ENCODE measurements at regions not wholly inside any gene's neighbourhood (a gene's known extent, or its start where the extent isn't known, plus 50 kb on each side); places are given as distances from the start of the nearest gene placed in this dataset.

DNA sequence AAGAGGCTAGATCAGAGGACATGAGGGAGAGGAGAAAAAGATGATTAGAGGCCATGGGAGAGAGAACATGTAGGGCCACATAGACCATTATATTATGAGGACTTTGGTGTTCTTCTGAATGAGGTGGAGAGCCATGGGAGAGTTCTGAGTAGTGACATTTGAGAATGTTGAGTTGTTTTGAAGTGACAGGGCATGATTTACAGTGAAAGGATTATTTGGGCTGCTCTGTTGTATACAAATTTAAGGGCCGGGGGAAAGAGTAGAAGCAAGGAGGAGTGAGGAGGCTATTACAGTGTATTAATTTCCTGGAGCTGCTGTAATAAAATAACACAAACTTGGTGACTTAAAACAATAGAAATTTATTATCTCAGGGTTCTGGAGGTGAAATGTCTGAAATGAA lies 102.5 kb upstream of the RGS4 start:
- DNase-seq (ENCODE audit: low spot score), result no peak

DNA sequence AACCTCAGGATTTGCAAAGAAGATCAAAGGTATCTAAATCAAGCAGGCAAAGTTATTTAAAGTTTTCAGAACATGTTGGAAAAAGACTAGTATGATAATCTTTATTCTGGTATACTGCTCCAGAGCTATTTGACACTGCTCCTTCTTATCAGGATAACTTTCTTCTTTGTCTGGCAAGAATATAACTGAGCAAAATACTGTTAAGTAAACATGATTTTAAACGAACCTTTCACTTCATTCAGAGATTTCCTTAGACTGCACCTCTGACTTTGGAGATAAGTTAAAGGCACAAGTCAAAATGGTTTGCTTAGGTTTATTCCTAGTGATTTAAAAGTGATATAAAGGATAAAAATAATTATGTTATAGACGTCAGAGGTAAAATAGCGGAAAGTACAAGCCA lies 103.9 kb upstream of the CCDC190 start:
- no peak for DNase-seq (ENCODE audit: low spot score)

DNA sequence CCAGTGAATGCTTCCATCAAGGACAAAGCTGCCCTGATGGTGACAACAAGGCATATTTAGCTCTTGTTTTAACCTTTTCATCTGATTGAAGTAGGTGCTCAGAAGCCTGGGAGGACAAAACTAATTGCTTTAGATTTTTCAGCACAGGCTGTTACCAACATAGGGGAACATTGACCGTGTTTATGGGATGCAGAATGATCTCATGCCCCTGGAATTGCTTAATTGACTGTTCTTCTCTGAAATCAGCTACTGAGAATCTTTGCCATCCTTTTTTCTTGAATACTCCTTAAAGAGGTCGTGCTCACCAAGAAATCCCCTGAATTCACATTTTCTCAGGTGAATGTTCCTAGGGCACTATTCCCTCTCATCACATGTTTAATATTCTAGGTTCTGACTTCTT lies 95.9 kb upstream of the CCDC190 start:
- DNase-seq (ENCODE audit: low spot score), result no peak

DNA sequence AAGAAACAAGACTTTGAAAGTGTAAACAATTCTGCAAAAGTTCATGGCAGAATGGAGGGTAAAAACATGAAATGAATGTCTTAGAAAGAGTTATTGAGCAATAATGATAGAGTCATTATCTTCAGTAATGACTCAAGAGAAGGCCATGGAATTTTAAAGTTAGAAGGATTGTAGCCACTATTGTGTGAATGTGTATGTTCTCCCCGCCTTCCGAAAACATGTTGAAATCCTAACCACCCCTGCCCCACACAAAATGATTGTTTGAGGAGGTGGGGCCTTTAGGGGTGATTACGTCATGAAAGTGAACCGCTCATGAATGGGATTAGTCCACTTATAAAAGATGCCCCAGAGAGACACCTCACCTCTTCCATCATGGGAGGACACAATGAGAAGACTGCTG lies 93.8 kb upstream of the CCDC190 start:
- no peak for DNase-seq (ENCODE audit: low spot score)

DNA sequence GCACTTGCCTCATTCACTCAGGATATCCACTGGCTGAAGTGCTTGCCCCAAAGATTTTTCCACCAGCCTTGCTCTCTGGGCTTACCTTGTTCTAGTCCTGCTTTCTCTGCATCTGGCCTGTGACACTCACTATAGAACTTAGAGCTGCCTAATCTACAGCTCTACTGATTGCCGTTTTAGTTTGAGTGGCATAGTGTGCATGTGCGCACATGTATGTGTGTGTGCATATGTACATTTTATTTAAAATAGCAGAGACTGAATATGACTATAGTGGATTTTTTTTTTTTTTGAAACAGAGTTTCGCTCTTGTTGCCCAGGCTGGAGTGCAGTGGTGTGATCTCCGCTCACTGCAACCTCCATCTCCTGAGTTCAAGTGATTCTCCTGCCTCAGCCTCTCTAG lies 92.0 kb upstream of the CCDC190 start:
- no peak for DNase-seq (ENCODE audit: low spot score)

DNA sequence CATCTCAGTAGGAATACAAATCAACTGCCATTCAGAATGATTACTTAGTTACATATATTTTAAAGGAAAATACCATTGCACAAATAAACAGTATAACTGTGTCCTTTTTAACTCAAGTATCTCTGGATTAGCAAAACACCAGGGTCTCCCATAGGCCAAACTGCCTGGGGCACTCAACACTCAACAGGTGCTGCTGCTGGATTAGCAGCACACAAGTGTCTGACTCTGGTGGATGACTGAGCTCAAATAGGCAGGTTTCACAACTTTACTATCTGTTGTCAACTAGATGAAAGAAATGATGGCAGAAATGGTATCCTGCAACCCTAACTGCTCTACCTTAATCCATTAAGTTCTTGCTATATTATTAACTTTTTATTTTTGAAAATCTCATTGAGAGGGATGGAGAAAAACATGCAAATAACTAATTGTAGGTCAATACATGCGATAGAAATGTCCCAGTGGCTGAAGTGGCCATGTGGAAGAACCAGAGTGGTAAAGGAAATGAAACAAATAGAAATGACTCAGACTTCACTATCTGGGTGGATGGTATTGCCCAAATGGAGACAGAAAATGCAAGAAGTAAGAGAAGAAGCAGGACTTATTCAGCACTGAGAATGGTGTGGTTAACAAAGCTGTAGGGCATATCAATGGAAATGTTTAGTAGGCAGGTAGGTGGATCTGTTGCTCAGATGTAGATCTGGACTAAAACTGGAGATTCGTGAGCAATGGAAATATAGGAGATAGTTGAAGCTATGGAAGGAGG lies 90.8 kb upstream of the CCDC190 start:
- no peak for DNase-seq (ENCODE audit: low spot score)

DNA sequence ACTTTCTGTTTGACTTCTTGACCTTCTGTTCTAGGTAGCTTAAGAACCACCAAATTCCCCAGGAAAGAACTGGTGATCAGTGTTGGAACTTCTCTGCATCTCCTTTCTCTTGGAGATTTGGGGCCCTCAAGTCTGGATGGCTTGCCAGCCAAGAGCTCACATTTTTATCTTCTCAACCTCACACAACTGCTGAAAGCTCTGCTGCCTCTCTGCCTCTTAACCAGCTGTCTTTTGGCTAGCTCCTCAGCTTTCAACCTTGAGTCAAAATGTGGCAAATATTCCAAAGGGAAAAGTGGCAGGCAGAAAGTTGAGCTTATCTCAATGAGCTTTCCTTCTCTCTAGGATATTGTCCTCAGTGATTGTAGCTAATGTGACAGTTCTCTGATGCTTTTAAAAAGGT lies 89.2 kb upstream of the CCDC190 start:
- no peak for DNase-seq (ENCODE audit: low spot score)

DNA sequence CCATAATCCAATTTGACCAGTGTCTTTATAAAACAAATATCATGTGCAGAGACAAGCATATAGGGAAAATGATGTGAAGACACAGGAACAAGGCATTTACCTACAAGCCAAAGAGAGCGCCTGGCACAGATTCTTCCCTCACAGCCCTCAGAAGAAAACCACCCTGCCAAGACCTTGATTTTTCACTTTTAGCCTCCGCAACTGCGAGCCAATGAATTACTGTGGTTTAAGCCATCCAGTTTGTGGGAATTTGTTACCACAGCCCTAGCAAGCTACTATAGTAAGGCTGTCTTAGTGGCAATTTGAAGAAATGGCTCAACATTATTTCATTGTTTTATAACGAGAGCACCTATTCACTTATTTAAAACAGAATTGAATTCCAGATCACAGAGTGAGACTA lies 85.7 kb upstream of the CCDC190 start:
- DNase-seq (ENCODE audit: low spot score), result no peak

DNA sequence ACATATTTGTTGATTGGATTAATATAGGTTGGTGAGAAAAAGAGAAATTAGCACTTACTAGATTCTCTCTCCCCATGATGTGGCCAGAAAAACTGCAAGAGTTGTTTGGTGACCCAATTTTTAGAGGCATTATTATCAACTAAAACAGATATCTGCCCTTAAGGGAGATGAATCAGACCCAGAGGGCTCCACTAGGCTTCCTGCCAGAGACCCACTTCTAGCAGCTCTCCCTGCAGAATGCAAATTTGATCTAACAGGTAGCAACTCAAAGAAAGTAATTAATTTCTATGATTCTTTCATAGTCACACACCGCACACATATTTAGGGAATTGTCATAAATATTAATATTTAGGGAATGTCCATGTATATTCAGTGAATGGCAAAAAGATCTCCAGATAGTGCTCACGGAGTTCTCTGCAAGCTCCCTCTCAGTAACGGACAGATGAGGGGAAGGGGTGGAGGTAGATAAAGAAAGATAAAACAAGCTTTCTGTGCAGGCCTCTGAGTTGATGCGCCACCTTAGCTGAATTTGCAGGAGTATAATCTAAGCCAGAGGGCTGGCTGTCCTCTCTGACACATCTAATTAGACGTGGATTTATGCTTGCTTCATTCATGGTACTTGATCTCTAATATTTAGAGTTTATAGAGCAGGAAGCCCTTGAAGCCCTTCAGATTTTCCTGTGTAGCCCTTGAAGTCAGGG lies 84.1 kb upstream of the CCDC190 start:
- DNase-seq (ENCODE audit: low spot score), result no peak

DNA sequence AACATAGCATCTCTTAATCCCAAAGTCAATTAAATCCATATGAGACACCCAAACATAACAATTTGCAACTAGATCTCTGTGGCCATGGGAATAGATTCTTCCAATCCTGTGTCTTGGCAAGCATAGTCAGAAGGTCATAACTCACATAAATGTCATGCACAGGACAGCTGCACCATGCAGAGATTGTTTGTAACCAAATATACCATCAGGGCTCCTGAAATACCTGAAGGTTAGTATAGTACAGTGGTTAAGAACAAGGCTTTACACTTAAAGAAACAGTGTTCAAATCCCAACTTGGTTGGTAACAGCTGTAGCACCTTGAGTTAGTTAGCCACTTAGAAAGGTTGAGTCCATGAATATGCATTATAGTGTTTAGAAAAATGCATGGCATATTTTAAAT lies 82.6 kb upstream of the CCDC190 start:
- DNase-seq (ENCODE audit: low spot score), result no peak

DNA sequence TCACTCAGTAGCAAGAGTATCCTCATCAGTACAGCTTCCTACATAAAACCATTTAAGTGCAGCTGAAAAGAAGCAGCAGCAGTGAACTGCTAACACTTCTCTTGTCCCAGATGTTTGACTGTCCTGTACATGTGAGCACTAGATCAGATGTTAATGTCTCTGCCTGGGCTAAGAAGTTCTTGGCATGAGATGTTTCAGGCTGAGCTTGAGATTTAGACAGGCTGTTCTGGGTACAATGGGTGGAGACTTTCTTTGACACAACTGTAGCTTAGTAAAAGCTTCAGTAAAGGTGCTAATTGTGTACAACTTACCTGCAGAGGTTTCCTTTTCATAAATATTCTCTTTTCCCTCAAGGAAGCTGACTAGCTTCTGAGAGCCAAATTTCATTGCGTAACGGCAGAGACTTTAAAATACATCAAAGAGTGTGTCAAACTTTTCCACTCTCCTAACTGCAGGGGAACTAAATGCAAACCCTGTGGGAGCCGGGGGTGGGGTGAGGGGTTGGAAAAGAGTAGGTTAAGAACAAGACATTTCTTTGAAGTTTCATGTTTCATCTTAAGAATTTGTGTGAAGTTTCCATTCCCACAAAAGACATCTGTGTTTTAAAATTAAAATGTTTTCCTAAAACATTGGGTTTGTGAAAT lies 82.1 kb upstream of the CCDC190 start:
- DNase-seq (ENCODE audit: low spot score), result no peak

DNA sequence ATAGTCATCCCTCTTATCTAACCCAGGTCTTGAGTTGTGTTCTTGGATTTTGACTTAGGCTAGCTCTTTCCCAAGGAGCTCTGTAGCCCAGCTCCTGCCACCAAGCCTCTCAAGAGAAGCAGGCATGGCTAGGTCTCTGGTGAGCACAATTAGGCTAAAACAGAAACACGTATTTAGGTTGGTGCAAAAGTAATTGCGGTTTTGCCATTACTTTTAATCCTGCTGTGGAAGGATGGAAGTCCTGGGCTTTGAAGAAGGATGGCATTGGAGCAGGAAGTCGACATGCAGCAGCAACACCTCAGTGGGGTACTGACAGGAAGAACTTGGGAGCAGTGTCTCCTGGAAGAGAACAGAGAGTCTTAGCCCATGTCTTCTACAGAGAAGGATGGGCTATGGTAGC lies 80.0 kb upstream of the CCDC190 start:
- DNase-seq (ENCODE audit: low spot score), result no peak

DNA sequence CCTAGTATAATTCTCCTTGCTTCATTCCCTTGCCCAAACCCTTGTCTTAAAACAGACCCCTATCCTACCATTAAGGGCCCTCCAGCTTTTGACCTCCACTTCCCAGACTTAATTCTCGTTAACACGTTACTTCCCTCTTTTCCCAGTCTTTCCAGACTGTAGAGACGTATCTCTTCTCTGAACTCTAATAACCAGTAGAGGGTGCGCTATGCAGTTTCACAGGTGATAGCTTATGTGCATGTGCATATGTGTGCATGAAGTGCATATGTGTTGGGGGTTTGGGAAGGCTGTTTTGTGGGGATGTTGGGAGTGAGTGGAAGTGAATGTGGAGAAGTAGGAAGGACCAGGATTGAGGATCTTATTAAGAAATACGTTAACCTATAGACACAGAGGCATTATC lies 78.1 kb upstream of the CCDC190 start:
- no peak for DNase-seq (ENCODE audit: low spot score)

DNA sequence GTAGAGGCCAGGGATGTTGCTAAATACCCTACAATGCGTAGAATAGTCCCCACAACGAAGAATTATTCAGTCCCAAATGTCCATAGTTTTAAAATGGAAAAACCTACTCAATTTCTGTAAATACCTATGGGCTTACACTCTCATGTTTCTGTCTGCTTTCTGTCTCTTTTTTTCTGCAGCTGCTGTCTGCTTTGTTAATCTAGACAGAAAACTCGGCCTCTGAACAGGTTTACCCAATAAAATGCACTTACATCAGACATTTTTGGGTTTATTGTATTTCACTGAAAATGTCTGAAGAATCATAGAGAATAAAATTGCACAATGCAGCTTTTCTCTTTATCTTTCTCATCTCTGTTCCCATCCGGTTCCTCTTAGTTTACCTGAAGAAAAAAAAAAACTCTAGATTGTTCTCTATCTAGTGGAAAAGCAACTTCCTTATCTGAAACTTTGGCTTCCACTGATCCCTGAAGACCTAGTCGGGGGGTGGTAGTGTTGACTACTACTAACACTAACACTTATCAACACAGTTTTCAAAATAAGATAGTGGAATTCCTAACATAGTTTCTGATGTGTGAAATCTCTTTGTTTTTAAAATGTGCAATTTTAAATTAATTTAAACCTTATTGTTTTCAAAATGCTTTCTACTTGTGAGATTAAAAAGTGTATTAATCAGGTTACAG lies 76.9 kb upstream of the CCDC190 start:
- no peak for DNase-seq (ENCODE audit: low spot score)

DNA sequence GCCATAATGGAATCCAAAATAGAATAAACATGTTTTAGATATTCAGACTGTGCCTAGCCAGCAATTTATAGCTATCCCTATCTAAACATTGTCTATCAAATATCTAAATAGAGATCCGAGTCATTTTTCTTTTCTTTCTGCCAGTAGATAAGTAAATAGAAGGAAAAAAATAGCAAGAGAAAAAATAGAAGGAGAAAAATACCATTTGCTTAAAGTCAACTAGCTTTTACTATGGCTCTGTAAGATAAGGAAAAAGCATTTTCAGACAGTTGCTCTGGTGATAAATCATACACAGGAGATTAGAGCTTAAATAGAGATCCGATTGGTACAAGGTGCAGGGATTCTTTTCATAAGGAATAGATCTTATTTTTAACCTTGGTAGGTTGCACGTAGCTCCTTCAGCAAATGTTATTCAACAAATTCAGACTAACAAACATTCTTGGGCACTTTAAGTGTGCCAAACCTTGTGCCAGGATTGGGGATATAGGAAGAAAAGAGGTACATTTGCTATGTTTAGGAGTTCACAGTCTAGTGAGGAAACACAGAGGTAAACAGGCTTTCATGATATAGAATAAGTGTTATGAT lies 70.1 kb upstream of the CCDC190 start:
- no peak for DNase-seq (ENCODE audit: low spot score)

DNA sequence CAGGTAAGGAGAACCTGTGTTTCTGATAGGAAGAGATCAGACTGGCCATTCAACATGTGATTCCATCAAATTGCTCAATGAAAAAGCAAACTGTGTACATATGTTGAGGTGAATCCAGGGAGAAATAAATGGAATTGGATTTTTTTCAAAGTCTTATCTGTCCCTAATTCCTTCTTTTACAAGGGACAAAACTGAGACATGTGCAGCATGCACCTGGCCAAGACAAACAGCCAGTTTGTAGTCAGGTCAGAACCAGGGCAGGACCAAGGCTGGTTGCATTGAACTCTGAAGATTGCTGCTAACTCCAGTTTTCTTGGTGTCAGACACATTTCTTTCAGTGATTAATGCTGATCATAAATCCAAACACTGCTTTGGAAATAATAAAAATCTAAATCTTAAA lies 69.6 kb upstream of the CCDC190 start:
- DNase-seq (ENCODE audit: low spot score), result no peak

DNA sequence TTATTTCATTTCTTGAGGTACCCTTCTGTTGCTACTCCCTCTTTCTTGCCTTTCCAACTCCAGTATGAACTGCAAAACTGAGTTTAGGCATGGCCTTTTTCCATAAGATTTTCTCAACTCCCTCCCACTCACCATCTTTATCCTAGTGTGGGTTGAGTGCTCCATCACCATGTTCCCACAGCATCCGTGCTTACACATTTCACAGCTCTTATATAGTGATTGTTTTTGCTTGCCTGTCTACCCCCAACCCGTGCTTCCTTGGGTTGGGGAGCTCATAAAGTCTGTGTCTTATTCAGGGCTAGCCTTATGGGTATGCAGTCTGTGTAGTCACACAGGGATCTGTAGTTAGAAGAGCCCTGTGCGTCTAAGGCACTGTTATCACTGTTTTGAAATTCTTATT lies 68.2 kb upstream of the CCDC190 start:
- no peak for DNase-seq (ENCODE audit: low spot score)

DNA sequence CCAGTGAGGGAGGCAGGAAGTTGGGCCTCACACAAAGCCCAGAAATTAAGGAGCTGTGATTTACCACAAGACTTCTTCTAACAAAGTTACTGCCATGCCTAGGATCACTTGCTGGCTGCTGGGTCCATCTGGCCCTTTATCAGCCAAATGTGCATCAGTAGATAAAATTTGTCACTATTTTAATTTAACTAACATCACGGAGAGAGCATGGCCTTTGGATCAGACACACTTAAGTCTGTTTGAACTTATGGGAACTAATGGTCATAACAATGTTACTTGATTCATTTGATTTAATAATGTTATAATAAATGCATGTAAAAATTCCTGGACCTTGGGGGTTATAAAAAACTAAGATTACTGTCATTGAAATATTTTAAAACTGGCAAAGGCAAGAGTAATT lies 67.2 kb upstream of the CCDC190 start:
- no peak for DNase-seq (ENCODE audit: low spot score)

DNA sequence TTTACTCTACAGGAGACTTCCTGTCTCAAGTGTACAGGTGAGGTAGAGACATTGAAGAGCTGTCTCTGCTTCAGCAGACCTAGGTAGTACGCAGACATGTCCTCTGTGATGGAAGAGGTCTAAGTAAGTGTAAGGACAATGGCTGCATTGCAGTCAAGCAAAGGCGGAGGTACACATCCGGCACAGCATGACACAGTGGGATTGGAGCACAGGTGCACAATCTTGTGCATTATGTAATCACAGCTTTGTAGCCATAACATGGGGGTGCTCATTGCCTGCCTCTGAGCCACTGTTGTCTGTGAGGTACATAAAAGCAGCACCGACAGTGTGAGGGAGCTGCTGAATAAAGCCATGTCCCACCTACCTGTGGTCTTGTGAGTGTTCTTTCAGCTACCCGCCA lies 66.4 kb upstream of the CCDC190 start:
- no peak for DNase-seq (ENCODE audit: low spot score)

DNA sequence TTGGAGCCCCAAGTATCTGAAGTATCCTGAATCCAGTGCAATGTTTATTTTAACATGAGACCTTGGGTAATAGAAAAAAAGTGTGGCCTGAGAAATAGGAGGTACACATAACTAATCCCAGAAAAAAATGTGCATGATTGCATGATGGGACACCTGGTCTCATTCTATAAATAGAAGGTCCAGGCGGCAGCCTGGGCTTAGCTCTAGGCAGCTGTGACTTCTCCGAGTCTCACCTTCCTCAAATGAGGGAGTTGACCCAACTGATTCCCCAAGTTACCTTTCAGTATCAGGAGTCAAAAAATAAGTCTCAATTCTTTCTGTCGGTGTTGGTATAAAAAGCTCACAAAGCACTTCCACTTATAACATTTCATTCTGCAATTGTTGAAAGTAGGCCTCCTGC lies 65.9 kb upstream of the CCDC190 start:
- DNase-seq (ENCODE audit: low spot score), result no peak

DNA sequence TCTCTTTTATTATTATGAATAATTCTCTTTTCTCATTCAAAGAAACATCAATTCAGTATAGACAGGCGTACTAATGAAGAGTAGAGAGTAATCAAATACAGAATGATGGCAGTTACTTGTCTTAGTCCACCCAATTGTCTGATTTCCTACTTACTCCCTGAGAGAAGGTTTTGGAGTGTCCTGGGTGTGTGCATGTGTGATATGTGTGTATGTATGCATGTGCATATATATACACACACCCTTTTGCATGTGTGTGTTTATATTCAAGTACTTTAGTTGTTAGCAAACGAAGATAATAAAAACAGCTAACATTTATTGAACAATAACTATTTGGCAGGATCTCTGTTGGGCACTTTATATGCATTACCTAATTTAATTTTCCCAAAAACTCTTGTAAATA lies 63.2 kb upstream of the CCDC190 start:
- DNase-seq (ENCODE audit: low spot score), result no peak

DNA sequence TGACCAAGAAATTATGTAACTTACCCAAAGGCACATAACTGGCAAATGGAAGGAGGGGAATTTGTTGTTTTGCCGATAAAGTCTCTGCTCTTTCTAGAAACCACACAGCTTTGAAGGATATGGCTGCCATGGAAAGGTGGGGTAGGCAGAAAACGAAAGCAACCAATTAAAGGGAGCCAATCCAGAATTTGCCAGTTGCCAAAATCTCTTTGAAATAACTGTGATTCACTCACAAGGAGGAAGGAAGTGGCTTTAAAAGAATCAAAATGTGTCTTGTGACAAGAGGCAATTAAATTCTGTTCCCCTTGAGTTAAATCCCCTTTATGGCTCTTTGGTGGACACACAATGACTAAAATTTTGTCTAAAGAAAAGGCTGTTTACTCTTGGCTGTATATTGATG lies 61.2 kb upstream of the CCDC190 start:
- DNase-seq (ENCODE audit: low spot score), result peak; percentile 14

Measured in H4 (cell line).